CD4-positive, alpha-beta T cell (primary cell): ENCODE measurements at regions not wholly inside any gene's neighbourhood (a gene's known extent, or its start where the extent isn't known, plus 50 kb on each side); places are given as distances from the start of the nearest gene placed in this dataset.

ENCODE experiments used
- ATAC-seq: fragments of 200-7000 bp; cut with Tn5 transposase; one replicate; pipeline ENCODE4 v1.10.0; 2022; ENCODE audit warnings: mild to moderate bottlenecking; ENCODE audit not compliant: poor library complexity
- CTCF ChIA-PET: fragments of 350-600 bp; sonication (Branson Sonifier 250); formaldehyde crosslinking; loops from one replicate; lab custom pipeline; 2021; ENCODE audit warnings: antibody characterized with exemption, inconsistent platforms; lab: Charles Lee
- POLR2A ChIA-PET: fragments of 350-600 bp; sonication (Branson Sonifier 250); formaldehyde crosslinking; loops from one replicate; lab custom pipeline; 2021; ENCODE audit warnings: antibody characterized with exemption, inconsistent platforms; lab: Charles Lee
- DNase-seq, 14 experiments: peaks; one replicate each; pipeline ENCODE4 v3.0.0-alpha.2; 2013 to 2020; ENCODE audit warnings: mixed read lengths in 2 of 14
- H3K27ac ChIP-seq, 2 donors: one replicate each; pipeline versions ENCODE4 v1.5.1 to v1.7.0; 2013; ENCODE audit warnings: low read length in 2 of 2, low read depth in 1 of 2, mild to moderate bottlenecking in 1 of 2
- H3K27me3 ChIP-seq, 2 experiments: 1 replicate in 1 of 2; 2 replicates in 1 of 2; pipeline versions ENCODE4 v1.6.1 to v1.7.0; 2013; ENCODE audit warnings: low read length in 2 of 2, control low read depth in 1 of 2, mild to moderate bottlenecking in 1 of 2, moderate library complexity in 1 of 2; ENCODE audit not compliant: insufficient read depth in 2 of 2, control insufficient read depth in 1 of 2
- H3K36me3 ChIP-seq: one replicate; pipeline ENCODE4 v1.6.1; 2013; ENCODE audit warnings: low read length, control low read depth; ENCODE audit not compliant: insufficient read depth
- H3K4me1 ChIP-seq: one replicate; pipeline ENCODE4 v1.6.1; 2013; ENCODE audit warnings: low read length, control low read depth; ENCODE audit not compliant: insufficient read depth
- H3K4me3 ChIP-seq: one replicate; pipeline ENCODE4 v1.5.1; 2013; ENCODE audit warnings: mild to moderate bottlenecking, low read length, moderate library complexity
- H3K9me3 ChIP-seq, 2 experiments: 1 replicate in 1 of 2; 2 replicates in 1 of 2; pipeline versions ENCODE4 v1.6.1 to v1.7.0; 2013; ENCODE audit warnings: low read length in 2 of 2, mild to moderate bottlenecking in 2 of 2, control low read depth in 1 of 2, moderate library complexity in 1 of 2; ENCODE audit not compliant: control insufficient read depth in 1 of 2, insufficient read depth in 1 of 2
- H3K27ac Mint-ChIP-seq: one replicate; pipeline ENCODE4 v1.8.0; 2020; ENCODE audit warnings: mixed read lengths
- H3K27me3 Mint-ChIP-seq: one replicate; pipeline ENCODE4 v1.8.0; 2021; ENCODE audit warnings: mixed read lengths
- H3K36me3 Mint-ChIP-seq: one replicate; pipeline ENCODE4 v1.8.0; 2021; ENCODE audit warnings: low read depth, mixed read lengths
- H3K4me1 Mint-ChIP-seq: one replicate; pipeline ENCODE4 v1.8.0; 2021; ENCODE audit warnings: low read depth, mixed read lengths
- H3K4me3 Mint-ChIP-seq: one replicate; pipeline ENCODE4 v1.8.0; 2020; ENCODE audit warnings: mild to moderate bottlenecking, mixed read lengths
- H3K9me3 Mint-ChIP-seq: one replicate; pipeline ENCODE4 v1.8.0; 2020; ENCODE audit warnings: mixed read lengths
- intact Hi-C, 2 experiments: fragments of 100-400 bp; cut with DNase I in 1 of 2; cut with micrococcal nuclease in 1 of 2; formaldehyde crosslinking; loops; one replicate each; pipeline versions ENCODE4 v1.15.1 to v1.9.0; 2023 to 2025; cut with DNase I, micrococcal nuclease
- TF ChIP-seq, protein P1 (sequence below): fragments of 200-600 bp; IDR thresholded peaks from one replicate; pipeline ENCODE4 v1.8.0; 2022; ENCODE audit warnings: antibody characterized with exemption, mild to moderate bottlenecking

DNA sequence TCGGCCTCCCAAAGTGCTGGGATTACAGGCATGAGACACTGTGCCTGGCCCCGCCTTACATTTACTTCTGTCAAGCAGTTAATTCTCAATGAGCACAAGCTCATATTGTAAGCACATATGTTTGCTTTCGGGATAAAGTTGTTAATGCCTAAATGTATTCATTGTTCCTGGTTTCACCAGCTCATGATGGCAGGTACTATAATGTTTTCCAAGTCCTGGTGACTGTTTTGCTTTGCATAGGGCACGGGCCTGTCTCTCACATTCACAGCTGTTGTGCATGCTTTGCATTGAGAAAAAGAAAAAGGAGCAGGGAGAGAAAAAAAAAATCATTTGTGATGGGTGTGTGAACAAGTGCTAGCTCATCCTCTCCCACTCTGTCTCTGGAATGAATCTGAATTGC, 661.2 kb upstream of the TENM3 start:
- no peak overlapping the region for H3K27ac Mint-ChIP-seq
- no peaks in the 10 kb centered on the region for H3K36me3 ChIP-seq
- peaks cover 0 to 16% of the 10 kb centered on the region in 2 experiments for H3K9me3 ChIP-seq
- H3K27me3 ChIP-seq, result no peaks in the 10 kb centered on the region
- ChIA-PET POLR2A (no interaction called here), CTCF (no interaction called here)
- intact Hi-C loops, result no loop called here
- TF ChIP-seq, protein P1, sequence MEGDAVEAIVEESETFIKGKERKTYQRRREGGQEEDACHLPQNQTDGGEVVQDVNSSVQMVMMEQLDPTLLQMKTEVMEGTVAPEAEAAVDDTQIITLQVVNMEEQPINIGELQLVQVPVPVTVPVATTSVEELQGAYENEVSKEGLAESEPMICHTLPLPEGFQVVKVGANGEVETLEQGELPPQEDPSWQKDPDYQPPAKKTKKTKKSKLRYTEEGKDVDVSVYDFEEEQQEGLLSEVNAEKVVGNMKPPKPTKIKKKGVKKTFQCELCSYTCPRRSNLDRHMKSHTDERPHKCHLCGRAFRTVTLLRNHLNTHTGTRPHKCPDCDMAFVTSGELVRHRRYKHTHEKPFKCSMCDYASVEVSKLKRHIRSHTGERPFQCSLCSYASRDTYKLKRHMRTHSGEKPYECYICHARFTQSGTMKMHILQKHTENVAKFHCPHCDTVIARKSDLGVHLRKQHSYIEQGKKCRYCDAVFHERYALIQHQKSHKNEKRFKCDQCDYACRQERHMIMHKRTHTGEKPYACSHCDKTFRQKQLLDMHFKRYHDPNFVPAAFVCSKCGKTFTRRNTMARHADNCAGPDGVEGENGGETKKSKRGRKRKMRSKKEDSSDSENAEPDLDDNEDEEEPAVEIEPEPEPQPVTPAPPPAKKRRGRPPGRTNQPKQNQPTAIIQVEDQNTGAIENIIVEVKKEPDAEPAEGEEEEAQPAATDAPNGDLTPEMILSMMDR, result no peak
- peaks cover 5% of the 10 kb centered on the region for H3K9me3 Mint-ChIP-seq
- DNase-seq, result no peak
- no peaks in the 10 kb centered on the region for H3K27me3 Mint-ChIP-seq
- no peaks in the 10 kb centered on the region for H3K36me3 Mint-ChIP-seq
- no peaks in the 10 kb centered on the region for H3K4me1 Mint-ChIP-seq
- no peak for ATAC-seq
- H3K4me3 ChIP-seq, result no peak overlapping the region
- no peak overlapping the region for H3K27ac ChIP-seq
- no peak overlapping the region for H3K4me3 Mint-ChIP-seq
- no peaks in the 10 kb centered on the region for H3K4me1 ChIP-seq

- ChIA-PET CTCF (no interaction called here), POLR2A (no interaction called here)
- no peaks in the 10 kb centered on the region for H3K27me3 ChIP-seq
- no peak overlapping the region for H3K27ac Mint-ChIP-seq
- intact Hi-C loops, result no loop called here
- peaks cover 2% of the 10 kb centered on the region for H3K9me3 Mint-ChIP-seq
- no peaks in the 10 kb centered on the region for H3K27me3 Mint-ChIP-seq
- no peaks in the 10 kb centered on the region for H3K4me1 ChIP-seq
- TF ChIP-seq, protein P1, result no peak
- H3K36me3 Mint-ChIP-seq, result no peaks in the 10 kb centered on the region
- no peak overlapping the region for H3K4me3 Mint-ChIP-seq
- H3K9me3 ChIP-seq, result peaks cover 0 to 16% of the 10 kb centered on the region in 2 experiments
- no peak overlapping the region for H3K4me3 ChIP-seq
- no peak for ATAC-seq
- H3K27ac ChIP-seq, result no peak overlapping the region
- no peaks in the 10 kb centered on the region for H3K4me1 Mint-ChIP-seq
- no peak for DNase-seq
- no peaks in the 10 kb centered on the region for H3K36me3 ChIP-seq
Measured at GRCh38 chr4:181582595-181582994, 660.6 kb upstream of the TENM3 start.

- H3K4me3 ChIP-seq, result no peak overlapping the region
Measured at GRCh38 chr4:181588733-181589302, 654.4 kb upstream of the TENM3 start.

More at GRCh38 chr4:181588733-181589302, 654.4 kb upstream of the TENM3 start:
- DNase-seq, result no peak
- Histone ChIP-seq H3K27ac (no peak overlapping the region), H3K4me1 (no peaks in the 10 kb centered on the region), H3K36me3 (no peaks in the 10 kb centered on the region), H3K9me3 (peaks cover 0 to 8% of the 10 kb centered on the region in 2 experiments), H3K27me3 (no peaks in the 10 kb centered on the region)
- Mint-ChIP-seq H3K27ac (no peak overlapping the region), H3K9me3 (peaks cover 2% of the 10 kb centered on the region), H3K4me1 (no peaks in the 10 kb centered on the region), H3K27me3 (no peaks in the 10 kb centered on the region), H3K4me3 (no peak overlapping the region), H3K36me3 (no peaks in the 10 kb centered on the region)
- TF ChIP-seq, protein P1, result no peak
- ATAC-seq, result no peak
- CTCF ChIA-PET, result no interaction called here
- POLR2A ChIA-PET, result no interaction called here
- intact Hi-C loops, result no loop called here
